Suprapubic skin (tissue), 3 donors: ENCODE measurements at regions not wholly inside any gene's neighbourhood (a gene's known extent, or its start where the extent isn't known, plus 50 kb on each side); places are given as distances from the start of the nearest gene placed in this dataset.

Source experiments
- CTCF ChIP-seq, 2 donors: fragments of 200-600 bp in 1 of 2; fragments of 450-650 bp in 1 of 2; sonication (generic) in 1 of 2; IDR thresholded peaks; one replicate each; pipeline ENCODE4 v1.5.1; 2016 to 2019; ENCODE audit warnings: antibody characterized with exemption in 2 of 2, mild to moderate bottlenecking in 1 of 2, moderate library complexity in 1 of 2
- POLR2AphosphoS5 ChIP-seq, 3 donors: sonication (generic); formaldehyde crosslinking; IDR thresholded peaks; one replicate each; pipeline ENCODE4 v1.6.1; 2017; ENCODE audit warnings: antibody characterized with exemption in 3 of 3

GRCh38 chr11:25602149-25602548, 729.8 kb upstream of the ANO3 start:
- TF ChIP-seq CTCF (IDR thresholded peaks at IDR 0.05) = no peak
- no peak for TF ChIP-seq POLR2AphosphoS5 (IDR thresholded peaks at IDR 0.05)
